NCI-H774 (cell line): ENCODE measurements at regions not wholly inside any gene's neighbourhood (a gene's known extent, or its start where the extent isn't known, plus 50 kb on each side); places are given as distances from the start of the nearest gene placed in this dataset.
"Not testable (repeated sequence)": the region's sequence is repeated elsewhere in the genome, so short reads cannot be mapped to it uniquely, and the experiment has no call there.

Experiments
- DNase-seq: peaks from one replicate; lab custom pipeline; 2025; lab: John Stamatoyannopoulos, UW

DNA sequence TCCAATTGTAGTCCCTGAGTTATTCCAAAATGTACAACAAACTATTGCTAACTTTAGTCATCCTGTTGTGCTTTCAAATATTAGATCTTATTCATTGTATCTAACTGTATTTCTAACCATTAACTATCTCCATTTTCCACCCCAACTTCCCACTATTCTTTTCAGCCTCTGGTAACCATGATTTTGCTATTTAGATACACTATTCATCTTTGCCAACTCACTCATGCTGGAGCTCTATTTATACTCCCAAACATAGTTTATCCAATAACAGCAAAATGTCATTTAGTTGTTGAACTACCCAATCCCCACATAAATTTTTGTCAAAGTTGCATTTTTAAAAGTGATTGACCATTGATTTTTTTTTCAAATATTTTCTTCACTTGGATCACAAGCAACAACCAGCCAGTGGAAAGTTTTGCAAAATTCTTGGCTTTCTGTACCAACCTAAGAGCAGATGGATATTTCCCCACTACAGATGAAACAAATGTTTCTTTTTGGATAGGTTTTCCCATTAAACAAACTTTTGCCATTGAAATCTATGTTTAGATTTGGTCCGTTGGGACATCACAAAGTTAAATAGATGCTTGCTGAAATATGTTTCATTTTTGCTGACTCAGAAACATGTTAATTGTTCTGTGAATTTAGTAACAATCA is 866.0 kb downstream of the LTN1 start:
- DNase-seq, result no peak

DNA sequence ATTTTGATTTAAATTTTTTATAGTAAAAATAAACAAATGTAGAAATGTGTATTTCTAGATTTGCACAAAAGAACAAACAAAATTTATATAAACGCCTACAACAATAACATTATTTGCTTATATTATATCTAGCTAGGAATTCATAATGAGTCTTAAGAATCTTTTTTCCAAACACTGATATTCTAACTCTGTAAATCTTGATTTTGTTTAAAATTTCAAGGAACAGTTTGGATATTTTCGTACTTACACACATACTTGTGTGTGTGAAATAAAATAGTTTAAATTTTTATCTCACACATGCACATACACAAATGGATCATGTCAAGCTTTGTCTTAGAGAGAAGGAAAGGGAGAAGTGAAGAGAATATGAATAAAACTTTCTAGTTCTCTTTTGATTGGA is 868.1 kb downstream of the LTN1 start:
- no peak for DNase-seq

DNA sequence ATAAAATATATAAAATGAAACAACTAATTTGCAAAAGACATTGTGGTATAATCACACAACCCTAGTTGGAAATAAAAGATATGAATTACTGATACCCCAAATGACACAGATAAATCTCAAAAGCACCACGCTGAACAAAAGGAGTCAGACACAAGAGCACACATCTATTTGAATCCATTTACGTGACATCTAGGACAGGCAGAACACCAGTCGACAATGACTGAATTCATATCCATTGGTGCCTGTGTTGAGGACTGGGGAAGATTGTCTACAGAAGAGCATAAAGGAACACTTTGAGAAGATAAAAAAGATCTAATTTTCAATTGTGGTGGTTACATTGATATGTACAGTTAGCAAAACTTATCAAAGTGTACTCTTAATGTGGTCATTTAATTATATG is 874.1 kb downstream of the LTN1 start:
- DNase-seq, result no peak

DNA sequence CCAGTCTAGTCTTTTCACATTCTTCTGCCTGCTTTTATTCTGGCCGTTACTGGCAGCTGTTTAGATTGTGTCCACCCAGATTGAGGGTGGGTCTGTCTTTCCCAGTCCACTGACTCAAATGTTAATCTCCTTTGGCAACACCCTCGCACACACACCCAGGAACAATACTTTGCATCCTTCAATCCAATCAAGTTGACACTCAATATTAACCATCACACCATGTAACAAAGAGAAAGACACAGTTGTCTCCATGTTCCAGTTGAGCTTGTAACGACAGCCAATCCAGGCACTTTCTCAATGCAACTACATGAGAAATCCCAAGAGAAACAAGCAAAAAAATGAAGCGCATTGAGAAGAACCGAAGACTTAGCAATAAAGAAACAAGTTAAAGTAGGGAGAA is 877.7 kb downstream of the LTN1 start:
- DNase-seq, result not testable (repeated sequence)

DNA sequence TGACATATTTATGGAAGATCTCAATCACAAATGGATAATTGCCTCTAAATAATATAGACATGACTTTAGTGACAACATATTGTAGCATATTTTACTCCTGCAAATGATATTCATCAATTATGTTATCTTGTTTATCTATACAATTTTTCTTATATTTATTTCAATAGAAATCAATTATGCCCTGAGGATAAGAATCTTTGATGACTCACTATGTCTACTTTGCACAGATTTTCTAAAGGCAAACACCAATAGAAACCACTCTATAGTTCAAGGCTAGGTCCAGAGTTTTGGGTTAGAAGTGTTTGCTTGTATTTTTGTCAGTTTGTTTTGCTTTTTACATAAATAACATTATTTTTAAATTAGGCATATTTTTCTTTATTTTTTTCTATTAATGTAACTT is 879.0 kb downstream of the LTN1 start:
- no peak for DNase-seq

DNA sequence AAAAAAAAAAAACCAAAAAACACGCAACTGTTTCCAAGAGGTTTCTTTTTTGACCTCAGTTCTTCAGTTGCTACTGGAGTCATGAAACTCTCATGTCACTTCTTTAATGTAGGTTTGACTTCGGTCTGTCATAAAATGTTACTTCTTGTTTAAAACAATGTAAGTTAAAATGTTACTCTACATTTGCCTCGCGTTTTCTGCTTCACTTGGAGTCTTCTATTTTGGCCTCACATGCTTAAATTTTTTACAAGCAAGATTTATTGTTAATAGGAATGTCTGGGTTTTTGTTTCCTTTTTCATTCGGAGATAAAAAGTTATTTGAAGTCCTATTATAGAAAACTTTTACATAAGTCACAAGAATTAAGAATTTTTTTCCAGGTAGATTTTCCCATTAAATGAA is 880.2 kb downstream of the LTN1 start:
- no peak for DNase-seq

DNA sequence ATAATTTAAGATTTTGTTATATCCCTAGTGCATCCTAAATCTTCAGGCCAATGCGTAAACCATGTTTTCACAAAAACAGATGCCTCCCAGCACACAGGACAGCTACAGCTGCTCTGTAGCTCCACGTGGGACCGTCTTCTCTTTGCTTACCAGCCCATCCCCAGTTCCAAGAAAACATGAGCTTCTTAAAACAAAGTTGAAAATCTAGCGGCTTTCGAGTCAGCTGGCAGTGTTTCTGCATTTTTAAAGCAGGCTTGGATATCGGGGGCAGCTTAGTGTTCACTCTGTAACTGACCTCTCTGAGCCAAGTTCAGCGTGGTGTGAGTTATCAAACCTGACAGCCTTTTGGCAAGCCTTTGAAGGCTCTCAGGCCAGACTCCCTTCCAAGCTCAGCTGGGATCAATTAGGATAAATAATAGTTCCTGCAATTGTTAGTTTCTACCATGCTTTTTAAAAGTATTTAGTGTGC is 881.5 kb downstream of the LTN1 start:
- DNase-seq, result no peak

DNA sequence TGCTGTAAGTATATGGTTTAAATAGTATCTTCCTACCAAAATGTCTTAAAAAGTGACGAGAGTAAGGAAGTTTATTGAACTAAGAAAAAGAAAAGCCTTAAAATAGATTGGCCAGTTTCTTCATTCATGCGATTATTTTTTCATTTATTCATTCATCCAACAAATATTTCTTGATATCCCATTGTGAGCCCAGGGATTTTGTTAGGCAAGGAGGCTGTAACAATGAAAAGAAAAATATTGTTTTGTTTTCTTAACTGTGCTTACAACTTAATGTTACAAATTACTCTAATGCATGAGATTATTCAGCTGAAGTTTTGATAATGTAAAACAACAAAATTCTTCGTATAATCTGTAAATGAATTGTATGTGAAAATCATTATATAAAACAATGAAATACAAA is 882.0 kb downstream of the LTN1 start:
- no peak for DNase-seq

DNA sequence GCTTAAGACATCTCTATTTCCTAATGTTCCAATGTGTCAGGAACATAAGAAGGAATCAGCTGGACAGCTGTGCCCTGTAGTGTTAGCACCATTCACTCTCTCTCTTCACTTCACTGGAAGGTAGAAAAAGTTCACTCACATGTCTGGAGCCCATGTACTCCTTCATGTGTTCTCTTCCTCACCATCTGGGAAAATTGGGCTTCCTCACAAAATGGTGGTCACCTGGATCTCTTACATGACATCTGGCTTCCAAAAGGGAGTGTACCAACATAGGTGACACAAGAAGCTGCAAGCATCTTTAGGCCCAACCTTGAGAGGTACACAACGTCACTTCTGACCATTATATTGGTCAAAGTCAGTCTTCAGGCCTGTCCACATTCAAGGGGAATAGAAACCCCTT is 882.6 kb downstream of the LTN1 start:
- DNase-seq, result no peak

DNA sequence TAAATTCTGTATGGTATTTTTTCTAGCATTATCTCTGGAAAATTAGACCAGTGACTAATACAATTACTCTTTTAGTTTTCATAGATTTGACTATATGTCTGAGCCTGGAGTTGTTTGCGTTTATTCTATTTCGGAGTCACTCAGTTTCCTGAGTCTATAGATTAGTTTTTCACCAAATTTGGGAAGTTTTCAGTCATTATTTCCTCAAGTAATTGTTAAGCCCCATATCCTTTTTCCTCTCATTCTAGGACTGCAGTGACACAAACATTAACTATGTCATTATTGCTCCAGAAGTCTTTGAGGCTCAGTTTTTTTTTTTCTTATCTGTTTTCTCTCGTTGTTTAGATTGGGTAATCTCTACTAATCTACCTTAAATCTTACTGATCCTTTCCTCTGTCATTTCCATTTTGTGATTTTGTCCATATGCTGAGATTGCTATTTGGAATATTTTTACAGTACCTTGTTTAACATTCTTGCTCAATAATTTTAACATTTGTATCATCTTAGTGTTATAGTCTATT is 886.2 kb downstream of the LTN1 start:
- DNase-seq, result no peak

DNA sequence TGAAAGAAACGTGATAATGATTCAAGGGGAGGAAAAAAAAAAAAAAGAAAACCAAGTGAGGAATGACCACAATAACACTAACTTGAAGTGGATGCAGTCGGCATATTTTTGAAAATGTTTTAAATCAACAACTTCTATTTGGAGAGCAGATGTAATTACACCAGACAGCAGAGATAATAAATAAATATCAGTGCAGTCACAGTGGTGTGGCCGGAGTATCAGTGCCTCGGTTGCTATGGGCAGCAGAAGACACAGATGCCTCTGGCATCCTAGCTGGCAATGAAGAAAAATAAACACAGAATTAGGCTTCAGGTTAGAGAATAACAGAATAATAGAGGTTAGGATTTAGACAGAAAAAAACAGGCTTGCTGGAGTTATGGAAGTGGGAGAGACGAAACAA is 888.3 kb downstream of the LTN1 start:
- no peak for DNase-seq

DNA sequence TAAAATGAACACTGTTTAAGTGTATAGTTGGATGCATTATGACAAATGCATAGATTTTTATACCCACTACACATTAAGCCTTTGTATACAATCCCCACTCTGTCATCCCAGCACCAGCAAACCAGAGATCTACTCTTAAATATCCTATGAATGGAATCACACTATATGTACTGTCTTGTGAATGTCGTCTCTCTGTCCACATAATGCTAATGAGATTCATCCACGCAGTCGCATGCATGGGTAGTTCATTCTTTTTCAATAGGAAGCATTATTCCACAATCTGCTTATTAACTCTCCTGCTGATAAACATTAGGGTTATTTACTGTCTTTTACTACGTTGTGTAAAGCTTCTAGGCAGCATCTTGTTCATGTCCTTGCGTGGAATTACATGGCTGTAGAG is 892.3 kb downstream of the LTN1 start:
- DNase-seq, result no peak

DNA sequence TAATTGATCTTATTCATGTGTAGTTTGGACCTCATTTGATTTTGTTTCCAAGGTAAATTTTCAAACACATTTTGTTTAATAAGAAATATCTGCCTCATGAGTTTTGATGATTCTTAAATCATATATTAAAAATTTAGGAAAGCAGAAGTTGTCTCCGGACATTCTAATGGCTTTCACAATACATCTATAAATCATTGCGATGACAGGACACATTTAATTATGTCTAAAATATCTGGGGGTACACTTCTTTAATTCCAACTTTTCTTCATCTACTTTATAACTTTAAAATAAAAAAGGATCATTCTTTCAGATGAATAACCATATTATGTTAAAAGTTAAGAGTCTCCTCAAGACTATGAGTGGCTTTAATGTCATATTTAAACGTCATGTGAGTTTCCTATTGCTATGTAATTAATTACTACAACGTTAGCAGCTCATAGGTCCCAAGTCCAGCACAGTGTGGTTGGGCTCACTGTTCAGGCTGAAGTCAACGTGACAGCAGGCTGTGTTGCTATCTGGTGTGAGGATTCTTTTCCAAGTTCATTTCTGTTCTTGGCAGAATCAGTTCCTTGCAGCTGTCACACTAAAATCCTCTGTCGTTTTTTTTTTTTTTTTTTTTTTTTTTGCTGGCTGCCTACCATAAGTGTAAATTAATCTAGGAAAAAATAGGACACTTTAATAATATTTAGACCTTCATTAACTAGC is 893.5 kb downstream of the LTN1 start:
- no peak for DNase-seq

DNA sequence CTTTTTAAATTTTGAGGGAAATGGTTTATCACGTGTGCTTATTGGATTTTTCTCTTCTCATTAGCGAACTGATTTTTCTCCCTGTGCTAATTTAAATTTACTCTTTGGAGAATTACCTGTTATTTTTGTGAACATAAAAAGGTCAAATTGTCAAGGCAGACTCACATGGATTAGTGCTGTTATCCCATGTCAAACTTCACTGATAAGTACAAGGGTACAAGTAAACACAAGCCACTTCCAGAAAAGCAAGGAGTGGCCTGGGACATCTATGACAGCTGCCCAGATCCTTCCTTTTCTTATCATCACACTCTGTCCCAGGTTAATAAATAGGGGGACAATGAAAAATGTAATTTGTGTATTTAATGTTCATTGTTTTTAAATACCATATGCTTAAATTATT is 901.2 kb downstream of the LTN1 start:
- DNase-seq, result no peak

DNA sequence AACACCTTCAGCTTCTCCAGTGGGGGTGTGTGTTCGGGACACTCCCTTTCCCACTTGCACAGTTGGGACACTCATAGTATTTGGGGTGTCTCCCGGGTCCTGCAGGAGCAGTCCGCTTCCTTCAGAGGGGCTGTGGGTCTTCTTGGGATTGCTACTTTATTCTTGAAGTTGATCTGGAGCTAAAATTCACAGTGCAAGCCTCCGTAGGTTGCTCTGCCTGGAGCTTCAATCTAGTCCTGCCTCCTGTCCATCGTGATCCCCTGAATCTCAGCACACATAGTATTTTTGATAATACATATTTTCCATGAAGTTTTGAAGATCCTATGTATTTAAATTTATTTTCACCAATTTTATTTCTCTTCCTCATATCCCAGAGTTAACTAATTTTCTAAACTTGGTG is 902.1 kb downstream of the LTN1 start:
- no peak for DNase-seq

DNA sequence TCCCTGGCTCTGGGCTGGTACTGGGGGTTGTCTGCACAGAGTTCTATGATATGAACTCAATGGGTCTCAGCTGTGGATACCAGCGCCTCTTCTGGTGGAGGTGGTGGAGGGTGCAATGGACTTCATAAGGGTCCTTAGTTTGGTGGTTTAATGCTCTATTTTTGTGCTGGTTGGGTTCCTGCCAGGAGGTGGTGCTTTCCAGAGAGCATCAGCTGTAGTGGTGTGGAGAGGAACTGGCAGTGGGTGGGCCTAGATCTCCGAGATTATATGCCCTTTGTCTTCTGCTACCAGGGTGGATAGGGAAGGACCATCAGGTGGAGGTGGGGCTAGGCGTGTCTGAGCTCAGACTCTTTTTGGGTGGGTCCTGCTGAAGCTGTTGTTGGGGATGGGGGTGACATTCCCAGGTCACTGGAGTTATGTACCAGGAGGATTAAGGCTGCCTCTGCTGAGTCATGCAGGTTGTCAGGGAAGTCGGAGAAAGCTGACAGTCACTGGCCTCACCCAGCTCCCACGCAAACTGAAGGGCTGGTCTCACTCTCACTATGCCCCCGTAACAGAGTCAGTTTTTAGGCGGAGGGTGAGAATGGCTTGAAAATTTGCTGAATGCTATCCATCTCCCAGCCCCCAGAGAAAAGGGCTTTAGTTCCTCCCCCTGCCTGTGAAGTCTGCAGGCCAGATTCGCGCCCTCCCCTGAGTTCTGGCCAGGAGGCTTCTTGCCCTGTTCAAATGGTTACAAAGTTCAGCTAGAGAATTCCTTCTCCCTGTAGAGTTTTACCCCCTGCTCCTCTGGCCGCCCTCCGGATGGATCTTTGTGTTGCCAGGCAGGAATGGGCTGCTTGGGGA is 902.9 kb downstream of the LTN1 start:
- DNase-seq, result no peak

DNA sequence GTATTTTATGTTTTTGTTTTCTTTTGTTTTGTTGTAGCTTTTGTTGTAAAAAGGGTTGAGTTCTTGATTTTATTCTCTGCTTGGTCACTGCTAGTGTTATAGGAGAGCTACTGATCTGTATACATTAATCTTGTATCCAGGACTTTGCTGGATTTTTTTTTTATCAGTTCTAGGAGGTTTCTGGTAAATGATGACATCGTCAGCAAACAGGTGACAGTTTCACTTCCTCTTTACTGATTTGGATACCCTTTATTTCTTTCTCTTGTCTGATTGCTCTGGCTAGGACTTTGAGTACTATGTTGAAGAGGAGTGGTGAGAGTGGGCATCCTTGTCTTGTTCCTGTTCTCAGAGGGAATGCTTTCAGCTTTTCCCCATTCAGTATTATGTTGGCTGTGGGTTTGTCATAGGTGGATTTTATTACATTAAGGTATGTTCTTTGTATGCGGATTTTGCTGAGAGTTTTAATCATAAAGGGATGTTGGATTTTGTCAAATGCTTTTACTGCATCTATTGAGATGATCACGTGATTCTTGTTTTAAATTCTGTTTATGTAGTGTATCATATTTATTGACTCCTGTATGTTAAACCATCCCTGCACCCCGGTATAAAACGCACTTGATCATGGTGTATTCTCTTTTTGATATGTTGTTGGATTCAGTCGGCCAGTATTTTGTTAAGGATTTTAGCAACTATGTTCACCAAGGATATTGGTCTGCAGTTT is 905.7 kb downstream of the LTN1 start:
- no peak for DNase-seq

DNA sequence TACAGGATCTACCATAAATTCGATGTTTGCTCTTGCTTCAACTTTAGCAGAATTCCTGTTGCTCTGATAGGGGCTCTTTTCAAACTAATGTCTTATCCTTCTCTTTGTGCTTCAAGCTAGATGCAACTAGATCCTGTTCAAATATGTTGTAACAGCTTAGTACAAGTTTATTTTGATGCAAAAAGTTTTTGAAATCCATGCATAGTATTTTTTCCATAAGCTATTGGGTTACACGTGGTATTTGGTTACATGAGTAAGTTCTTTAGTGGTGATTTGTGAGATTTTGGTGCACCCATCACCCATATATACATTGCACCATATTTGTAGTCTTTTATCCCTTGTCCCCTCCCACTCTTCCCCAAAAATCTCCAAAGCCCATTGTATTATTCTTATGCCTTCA is 907.7 kb downstream of the LTN1 start:
- DNase-seq, result no peak

DNA sequence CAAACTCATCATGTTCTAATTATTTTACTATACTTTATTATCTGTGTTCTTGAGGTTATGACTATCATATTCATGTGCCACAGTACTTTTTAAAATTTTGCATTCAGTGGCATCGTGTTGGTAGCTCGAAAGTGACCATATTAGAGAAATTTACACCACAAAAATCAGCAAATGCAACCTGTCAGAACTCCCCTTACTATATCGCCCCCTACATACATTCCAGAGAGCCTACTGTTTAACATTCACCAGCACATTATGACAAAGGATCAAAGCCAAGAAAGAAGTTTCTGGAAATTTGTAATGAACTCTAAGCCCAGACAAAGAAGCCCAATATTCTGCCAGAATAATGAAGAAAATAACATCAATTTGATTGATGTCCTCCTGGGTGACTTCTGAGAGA is 909.3 kb downstream of the LTN1 start:
- no peak for DNase-seq

DNA sequence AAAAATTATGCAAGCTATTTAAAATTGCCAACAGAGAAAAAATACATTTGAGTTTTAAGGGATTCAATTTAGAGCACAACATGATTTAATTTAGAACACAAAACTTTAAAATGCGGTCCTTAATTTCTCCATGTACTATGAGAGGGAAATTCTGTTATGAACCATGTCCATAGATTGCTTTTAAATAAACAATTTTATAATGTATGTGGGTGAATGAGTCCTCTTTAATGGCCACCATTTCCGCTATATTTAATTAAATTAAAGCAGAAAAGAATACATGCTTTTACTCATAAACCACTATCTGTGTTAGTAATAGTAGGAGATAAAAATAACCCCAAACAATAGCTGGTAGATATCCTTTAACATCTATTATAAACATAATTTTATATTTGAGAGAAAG is 914.6 kb downstream of the LTN1 start:
- DNase-seq, result no peak

DNA sequence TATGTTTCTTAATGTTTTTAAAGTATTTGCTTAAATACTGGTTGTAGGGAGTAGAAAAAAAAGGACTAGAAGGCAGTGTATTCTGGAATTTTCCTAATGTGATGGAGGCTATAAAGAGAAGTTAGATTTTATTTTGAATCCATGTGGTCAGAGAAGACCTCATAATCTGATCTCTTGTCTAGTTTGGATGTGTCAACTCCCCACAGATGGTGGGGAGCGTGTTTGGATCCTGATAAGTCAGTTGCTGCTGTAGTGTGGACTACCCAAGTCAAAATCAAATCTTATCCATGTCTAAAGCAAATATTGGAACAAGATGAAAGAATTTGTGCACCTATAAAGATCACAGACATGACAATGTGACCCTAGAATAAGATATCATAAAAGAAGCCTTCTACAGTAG is 918.0 kb downstream of the LTN1 start:
- no peak for DNase-seq

DNA sequence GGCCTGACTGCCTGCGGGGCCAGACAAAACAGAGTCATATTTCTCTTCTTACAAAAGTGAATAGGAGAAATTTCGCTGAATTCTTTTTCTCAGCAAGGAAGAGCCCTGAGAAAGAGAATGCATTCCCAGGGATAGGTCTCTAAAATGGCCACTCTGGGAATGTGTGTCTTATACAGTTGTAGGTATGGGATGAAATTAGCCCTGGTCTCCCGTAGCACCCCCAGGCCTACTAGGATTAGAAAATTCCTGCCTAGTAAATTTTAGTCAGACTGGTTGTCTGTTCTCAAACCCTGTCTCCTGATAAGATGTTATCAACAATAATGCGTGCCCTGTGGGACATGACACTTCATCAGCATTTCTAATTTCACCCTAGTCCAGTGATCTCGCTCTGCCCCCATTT is 920.1 kb downstream of the LTN1 start:
- DNase-seq, result no peak
